Erythroblast (primary cell): ENCODE measurements at regions not wholly inside any gene's neighbourhood (a gene's known extent, or its start where the extent isn't known, plus 50 kb on each side); places are given as distances from the start of the nearest gene placed in this dataset.
"Not testable (repeated sequence)": the region's sequence is repeated elsewhere in the genome, so short reads cannot be mapped to it uniquely, and the experiment has no call there.

Experiments used
- DNase-seq, 2 experiments: peaks; one replicate each; lab custom pipeline; 2025; lab: John Stamatoyannopoulos, UW
- GATA1 ChIP-seq: IDR thresholded peaks from 2 replicates; pipeline ENCODE4 v1.6.1; 2011; ENCODE audit warnings: low read depth, mild to moderate bottlenecking, control low read depth, low read length, moderate library complexity
- POLR2A ChIP-seq: IDR thresholded peaks from 2 replicates; pipeline ENCODE4 v1.6.1; 2011; ENCODE audit warnings: mild to moderate bottlenecking, low read length

GRCh38 chr11:97506076-97506759 is 1116.4 kb downstream of the JRKL start:
- no peak for DNase-seq
- TF ChIP-seq POLR2A (no peak), GATA1 (no peak)

GRCh38 chr11:97514446-97514845 is 1124.6 kb downstream of the JRKL start:
- no peak for DNase-seq
- TF ChIP-seq GATA1 (no peak), POLR2A (no peak)

- TF ChIP-seq GATA1 (no peak), POLR2A (no peak)
- DNase-seq: no peak
Observed at GRCh38 chr11:97516688-97517087, 1126.9 kb downstream of the JRKL start.

- no peak for TF ChIP-seq GATA1
- TF ChIP-seq POLR2A: no peak
- no peak for DNase-seq
Observed at GRCh38 chr11:97525273-97525672, 1135.5 kb downstream of the JRKL start.

- no peak for DNase-seq
- TF ChIP-seq POLR2A (no peak), GATA1 (no peak)
Observed at GRCh38 chr11:97537407-97538150, 1147.8 kb downstream of the JRKL start.

DNA sequence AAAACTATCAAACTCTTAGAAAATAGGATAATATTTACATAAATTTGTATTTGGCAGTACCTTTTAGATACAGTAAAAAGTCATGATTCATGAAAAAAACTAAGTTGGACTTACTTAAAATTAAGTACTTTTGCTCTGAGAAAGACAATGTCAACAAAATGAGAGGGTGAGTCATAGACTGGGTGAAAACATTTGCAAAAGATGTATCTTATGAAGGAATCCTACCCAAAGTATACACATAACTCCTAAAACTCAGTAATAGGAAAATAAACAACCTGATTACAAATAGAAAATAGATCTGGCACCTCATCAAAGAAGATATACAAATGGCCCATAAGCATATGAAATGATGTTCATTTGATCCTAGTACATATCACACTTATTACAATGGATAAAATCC is 1154.6 kb downstream of the JRKL start:
- TF ChIP-seq POLR2A (no peak), GATA1 (no peak)

DNA sequence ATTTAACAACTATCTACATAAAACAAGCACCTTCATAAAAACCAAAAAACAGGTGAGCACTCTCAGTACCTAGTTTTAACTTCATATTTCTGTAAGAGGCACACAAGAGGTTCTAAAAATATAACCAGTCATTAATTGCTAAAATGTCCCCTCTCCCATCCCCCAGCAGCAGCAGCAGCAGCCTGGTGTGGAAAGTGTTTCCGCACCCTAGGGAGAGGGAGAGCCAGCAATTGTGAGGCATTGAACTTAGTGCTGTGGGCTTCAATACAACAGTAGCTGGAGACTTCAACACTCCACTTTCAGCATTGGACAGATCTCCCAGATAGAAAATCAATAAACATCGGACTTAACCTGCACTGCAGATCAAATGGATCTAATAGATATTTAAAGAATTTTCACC is 1158.5 kb downstream of the JRKL start:
- DNase-seq: no peak

More for the DNA sequence above, 1154.6 kb downstream of the JRKL start:
- DNase-seq: no peak

DNA sequence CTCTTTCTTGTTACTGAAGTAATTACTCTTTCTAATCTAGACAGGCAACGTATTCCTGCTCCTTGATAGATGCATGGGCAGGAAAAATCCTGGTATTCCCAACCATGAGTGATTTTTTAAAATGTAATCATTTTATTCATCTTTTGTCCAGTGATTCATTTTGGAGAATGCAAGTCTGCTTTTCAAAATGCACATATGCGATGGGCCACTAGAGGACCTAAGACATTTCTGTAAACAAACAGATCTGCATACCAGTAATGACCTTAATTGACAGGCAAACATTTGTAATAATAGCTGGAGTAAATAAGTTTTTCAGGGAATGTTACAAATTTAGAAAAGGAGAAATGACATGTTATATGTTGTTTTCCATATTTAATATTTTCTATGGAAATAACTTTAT is 1167.6 kb downstream of the JRKL start:
- TF ChIP-seq POLR2A: no peak
- TF ChIP-seq GATA1: no peak

More for the DNA sequence above, 1158.5 kb downstream of the JRKL start:
- TF ChIP-seq GATA1 (no peak), POLR2A (no peak)

GRCh38 chr11:97567801-97568200 is 1178.0 kb downstream of the JRKL start:
- TF ChIP-seq GATA1 (no peak), POLR2A (no peak)
- no peak for DNase-seq

More for the DNA sequence above, 1167.6 kb downstream of the JRKL start:
- DNase-seq: peak; percentile 12 to 21

- no peak for DNase-seq
- TF ChIP-seq GATA1 (no peak), POLR2A (no peak)
Observed at GRCh38 chr11:97570636-97571035, 1180.8 kb downstream of the JRKL start.

DNA sequence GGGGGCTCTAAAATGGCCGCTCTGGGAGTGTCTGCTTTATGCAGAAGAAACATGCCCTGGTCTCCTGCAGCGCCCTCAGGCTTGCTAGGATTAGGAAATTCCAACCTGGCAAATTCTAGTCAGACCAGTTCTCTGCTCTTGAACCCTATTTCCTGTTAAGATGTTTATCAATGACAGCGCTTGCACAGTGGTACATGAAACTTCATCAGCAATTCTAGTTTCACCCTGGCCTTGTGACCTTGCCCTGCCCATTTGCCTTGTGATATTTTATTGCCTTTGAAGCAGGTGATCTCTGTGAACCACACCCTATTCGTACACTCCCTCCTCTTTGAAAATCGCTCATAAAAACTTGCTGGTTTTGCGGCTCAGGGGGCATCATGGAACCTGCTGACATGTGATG is 1184.0 kb downstream of the JRKL start:
- DNase-seq: not testable (repeated sequence)

DNA sequence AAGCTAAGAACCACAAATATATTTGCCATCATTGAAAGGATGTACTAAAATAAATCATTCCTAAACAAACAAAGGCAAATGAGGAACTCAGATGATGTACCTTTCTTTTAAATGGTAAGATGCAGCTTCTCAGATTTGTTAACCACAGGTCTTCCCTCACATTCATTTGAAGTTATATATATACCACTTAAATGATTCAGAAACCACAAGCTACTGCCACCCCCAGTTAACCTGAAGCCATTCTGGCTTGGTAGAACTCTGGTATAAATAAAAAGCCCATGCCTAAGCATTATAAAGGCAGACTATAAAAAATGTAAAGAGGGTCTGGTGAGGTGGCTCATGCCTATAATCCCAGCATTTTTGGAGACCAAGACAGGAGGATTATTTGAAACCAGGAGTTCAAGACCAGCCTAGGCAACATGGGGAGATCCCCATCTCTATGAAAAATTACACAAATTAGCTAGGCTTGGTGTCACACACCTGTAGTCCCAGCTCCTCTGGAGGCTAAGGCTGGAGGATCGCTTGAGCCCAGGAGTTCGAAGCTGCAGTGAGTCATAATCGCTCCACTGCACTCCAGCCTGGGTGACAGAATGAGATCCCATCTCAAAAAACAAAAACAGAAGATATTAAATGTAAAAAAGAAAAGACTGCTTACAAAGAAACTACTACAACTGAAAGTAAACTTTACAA is 1185.3 kb downstream of the JRKL start:
- TF ChIP-seq GATA1: no peak
- TF ChIP-seq POLR2A: no peak
- DNase-seq: no peak

- DNase-seq: no peak
- TF ChIP-seq POLR2A (no peak), GATA1 (no peak)
Observed at GRCh38 chr11:97607291-97608000, 1217.6 kb downstream of the JRKL start.

DNA sequence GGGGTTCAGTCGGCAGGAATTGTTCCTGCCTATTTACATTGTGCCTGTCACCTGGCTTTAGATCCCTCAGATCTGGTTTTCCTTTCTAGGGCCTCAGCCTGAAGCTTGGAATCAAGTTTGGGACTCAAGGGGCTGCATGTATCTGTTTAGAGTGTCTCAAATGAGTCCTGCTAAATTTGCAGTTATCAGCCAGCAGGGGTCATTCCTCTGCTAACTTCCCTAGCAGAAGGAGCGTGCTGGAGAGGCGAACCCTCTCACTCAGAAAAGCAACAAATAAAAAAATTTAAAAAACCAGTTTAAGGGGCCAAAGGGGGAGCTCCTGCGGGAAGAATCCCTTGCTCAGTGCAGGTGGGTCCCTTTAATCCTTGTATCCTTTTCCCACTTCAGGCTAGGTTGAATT is 1220.2 kb downstream of the JRKL start:
- peak; percentile 33 to 38 for DNase-seq
- no peak for TF ChIP-seq POLR2A
- no peak for TF ChIP-seq GATA1

GRCh38 chr11:97610854-97611253 is 1221.0 kb downstream of the JRKL start:
- peak in 1 of 2 experiments; percentile 3 for DNase-seq
- no peak for TF ChIP-seq GATA1
- no peak for TF ChIP-seq POLR2A
